Tongue (tissue), 1 donor: ENCODE measurements at regions not wholly inside any gene's neighbourhood (a gene's known extent, or its start where the extent isn't known, plus 50 kb on each side); places are given as distances from the start of the nearest gene placed in this dataset.

Source experiments
- DNase-seq: peaks from one replicate; pipeline ENCODE4 v3.0.0-alpha.2; 2015

DNA sequence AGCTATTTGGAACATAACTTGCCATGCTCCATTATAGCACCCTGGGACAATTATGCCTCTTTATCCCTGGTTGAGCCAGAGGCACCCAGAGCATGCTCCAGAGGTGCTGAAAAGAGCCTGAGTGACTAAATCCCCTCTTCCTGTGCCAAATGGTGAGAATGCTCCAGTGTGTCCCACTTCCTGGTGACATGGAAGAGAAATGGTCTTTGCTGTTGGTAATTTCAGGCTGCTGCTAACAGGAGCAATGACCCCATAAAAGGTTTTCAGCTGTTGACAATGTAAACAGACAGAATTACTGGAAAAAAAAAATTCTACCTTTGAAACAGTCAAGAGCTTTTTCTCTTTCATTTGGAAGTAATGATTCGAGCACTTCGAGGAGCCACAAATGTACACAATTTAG, 341.8 kb downstream of the FGF9 start:
- DNase-seq, result no peak

DNA sequence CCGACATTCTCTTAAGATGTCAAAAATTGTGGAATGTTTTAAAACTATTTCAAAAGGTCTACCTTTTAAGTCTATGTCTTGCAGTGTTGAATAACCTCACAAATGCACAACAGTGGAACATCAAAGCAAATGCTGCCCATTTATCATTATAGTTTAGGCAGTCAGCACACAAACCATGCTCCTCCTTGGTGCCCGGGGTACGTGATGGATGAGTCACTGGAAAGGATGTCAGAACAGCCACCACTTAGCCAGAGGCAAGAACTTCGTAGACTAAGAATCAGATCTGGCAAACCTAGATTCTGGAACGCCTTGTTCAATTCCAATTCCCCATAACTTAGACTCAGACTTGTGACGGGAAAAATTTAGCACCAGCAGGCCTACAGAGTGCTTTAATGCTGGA, 343.6 kb downstream of the FGF9 start:
- no peak for DNase-seq

DNA sequence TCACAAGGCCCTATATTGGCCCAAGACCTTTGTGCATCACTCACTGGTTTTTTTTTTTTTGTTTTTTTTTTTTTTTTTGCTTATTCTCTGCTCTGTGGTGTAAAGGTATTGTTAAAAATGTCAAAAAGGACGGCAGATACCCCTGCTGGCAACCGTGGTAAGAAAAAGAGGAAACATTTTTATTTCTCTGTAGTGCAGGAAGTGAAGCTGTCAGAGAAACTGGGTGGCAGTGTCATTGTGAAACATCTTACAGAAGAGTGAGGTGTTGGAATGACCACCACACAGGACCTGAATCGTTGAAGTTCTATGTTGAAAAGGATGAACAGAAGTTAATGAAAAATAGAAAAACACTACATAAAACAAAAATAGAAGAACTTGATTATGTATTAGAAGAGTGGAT, 346.4 kb downstream of the FGF9 start:
- no peak for DNase-seq

DNA sequence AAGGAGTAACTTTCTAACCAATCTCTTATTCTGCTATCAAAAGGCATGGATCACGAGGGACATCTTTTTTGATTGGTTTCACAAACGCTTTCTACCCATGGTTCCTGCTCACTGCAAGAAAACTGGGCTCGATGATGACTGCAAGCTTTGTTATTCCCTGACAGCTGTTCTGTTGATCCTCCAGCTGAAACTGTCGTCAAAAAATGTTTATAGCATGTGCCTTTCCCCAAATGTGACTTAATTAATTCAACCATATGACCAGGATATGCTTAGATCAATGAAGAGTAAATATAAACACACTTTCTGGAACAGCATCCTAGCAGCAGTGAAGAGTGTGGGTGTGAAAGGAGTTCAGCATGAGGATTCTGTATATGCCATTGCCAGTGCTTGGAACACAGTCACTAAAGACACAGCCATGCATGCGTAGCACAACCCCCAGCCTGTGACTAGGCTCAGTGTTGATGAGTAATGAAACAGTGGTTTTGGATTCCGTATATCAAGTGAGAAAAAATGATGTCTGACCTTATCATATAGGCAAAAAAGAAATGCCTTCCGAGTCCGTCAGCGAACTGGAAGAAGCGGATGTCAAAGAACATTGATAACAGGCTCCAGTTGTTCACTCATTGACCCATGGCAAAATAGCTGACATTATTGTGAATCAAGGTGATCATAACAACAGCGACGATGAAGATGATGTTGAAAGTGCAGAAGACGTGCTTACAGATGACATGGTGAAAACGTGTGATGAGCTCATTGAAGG, 347.4 kb downstream of the FGF9 start:
- DNase-seq, result peak; percentile 36

DNA sequence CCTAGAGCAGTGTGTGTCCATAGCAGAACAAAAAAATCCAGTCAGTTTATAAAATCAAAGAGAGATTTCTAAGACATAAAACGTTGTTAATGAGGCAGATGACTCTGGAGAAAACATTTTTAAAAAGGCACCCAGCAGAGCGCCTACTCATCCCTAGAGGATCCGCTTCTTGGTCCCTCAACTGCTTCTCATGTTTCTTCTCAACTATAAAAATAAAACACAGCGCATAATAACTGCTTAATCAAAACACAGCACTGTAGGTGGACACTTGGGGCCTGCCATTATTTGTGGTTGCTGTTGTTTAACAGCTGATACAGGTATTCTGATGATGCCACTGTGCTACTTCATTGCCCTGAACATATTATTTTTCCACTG, 347.9 kb downstream of the FGF9 start:
- no peak for DNase-seq

DNA sequence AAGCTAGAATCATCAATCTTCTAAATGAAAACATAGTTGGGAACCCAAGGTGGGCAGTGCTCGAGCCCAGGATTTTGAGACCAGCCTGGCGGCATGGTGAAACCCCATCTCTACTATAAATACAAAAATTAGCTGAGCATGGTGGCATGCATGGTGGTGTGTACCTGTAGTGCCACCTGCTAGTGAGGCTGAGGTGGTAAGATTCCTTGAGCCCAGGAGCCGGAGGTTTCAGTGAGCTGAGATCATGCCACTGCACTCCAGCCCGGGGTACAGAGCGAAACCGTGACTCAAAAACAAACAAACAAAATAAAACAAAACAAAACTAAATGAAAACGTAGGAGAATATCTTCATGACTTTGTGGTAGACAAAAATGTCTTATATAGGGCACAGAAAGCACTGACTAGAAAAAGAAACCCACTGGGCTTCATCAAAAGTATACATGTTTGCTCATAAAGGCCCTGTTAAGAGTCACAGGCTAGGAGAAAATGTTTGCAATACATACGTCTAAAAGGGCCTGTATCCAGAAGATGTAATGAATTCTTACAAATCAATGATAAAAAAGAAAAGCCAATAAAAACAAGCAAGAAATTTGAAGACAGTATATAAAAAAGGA, 353.6 kb downstream of the FGF9 start:
- no peak for DNase-seq

DNA sequence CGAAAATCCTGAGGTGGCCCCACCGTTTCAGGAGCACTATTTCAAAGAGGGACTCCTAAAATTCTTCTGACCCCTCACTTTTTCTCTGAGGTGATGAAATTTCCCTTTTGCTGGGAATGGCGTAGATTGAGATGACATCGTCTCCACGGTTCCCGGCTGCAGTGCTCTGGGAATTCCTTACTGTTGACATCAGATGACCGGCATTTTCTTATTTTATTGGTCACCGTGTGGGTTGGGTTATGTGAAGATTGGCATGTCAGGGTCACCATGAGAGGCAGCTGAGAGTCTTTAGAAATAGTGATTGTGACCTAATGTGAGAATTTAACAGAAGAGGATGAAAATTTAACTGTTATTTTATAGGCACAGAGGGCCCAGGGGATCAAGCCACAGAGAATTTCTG, 356.7 kb downstream of the FGF9 start:
- DNase-seq, result no peak

DNA sequence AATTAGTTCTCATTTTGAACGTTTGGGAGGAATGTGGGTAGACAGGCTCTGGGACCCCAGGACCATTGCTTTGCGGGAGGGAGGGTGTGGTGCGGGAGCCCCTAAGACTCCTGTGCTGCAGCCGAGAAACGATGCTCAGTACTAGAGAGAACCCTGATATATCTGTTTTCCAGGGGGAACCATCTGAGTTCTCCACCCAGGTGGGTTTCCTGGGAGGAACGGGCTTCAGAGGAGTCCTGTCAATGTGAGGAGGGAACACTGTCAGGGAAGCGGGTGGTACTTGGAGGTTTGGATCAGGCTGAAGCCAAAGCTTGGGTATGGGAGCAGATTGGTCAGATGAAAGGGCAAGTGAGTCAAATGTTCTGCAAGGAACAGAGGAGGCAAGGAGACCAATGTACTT, 358.0 kb downstream of the FGF9 start:
- DNase-seq, result no peak

DNA sequence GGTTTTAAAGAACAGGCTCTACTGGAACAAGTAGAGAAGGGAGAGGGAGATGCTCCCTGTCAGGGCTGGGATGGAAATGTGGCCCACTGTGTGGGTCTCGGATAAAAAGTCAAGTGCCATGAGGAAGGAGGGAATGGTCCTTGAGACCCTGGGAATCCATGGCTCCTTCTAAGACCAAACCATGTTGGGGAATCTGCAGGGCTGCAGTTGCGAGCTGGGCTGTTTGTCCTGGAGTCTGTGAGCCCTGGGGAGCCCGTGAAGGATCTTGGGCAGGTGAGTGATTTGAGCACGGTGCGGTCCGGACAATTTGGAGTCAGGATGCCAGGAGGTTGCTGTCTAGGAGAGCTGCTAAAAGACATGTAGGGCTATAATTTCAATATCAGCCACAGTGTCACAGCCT, 359.4 kb downstream of the FGF9 start:
- DNase-seq, result no peak

DNA sequence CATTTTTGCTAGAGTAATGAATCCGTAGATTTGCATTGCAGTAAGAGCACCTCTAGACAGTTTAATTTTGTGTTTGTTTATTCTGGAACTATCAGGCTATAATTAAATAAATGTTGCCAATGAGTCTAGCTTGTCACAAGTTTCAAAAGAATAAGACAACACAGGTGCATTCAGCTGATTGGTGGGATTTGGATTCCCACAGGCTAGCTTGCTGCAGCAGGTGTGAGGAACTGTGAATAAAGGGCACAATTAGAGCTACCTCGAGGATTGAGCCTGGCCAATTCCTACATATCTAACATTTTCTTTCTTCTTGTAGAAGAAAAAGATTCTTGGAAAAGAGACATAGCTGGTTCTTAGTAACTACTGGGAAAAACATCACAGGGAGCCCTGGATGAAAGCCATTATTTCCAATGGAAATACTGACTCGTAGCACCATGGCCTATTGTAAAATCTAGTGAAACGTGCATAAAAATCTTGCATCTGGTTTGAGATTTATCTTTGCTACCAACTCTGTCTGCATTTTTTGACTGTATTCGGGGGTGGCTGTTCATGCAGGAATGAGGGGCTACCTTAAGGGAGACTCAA, 360.9 kb downstream of the FGF9 start:
- DNase-seq, result peak; percentile 76

DNA sequence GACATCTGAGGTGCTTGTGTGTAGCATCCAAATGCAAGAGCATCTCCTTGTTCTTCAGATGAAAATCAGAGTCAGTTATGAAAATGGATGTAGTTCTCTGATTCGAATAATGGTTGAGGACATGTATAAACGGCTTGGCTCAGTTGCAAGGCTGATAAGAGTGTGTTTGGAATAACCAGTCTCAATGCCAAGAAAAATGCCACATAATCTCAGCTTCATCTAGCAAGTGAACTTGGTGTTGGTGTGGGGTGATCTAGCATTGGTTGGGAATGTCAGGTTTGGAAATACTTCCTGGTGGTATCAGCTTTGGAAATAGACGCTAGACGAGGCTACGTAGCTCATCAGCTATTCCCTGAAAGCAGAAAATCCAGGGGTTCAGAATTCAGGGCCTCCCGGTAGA, 362.0 kb downstream of the FGF9 start:
- no peak for DNase-seq

DNA sequence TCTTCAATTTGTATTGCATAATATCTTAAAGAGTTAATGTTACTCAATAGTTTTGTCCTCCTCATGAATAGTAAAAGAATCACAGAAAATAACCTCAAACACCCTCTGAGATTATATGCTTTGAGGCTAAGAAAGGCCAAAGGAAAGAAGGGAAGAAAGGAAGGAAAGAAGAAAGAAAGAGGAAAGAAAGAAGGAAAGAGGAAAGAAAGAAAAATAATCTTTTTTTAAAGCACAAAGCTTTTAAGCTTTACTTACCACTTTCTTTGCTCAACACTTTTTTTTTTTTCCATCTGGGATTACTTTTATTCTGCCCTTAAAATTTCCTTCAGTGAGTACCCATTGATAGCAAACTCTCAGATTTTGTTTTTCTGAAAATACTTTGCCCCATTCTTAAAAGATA, 369.1 kb downstream of the FGF9 start:
- no peak for DNase-seq

DNA sequence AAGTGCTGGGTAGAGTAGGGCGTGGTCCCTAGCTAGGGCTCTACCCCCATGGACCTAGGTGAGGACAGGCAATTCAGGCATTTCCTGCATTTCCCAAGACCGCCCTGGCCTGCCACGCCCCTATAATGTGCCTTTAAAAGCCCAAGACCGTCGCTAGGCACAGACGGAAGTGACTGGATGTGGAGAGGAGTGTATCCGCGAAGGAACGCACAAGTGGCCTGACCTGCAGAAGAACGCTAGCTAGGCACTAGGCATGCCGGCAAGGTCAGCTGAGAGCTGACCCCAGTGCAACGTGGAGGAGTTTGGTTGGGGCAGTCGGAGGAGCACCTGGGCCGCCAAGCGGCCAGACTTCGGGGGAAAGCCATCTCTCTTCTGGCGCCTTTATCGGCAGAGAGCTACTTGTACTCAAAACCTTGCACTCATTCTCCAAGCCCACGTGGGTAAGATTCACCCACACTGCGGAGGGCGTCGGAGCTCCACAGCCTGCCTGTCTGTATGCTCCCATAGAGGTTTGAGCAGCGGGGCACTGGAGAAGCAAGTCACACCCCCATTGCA, 370.0 kb downstream of the FGF9 start:
- DNase-seq, result no peak

DNA sequence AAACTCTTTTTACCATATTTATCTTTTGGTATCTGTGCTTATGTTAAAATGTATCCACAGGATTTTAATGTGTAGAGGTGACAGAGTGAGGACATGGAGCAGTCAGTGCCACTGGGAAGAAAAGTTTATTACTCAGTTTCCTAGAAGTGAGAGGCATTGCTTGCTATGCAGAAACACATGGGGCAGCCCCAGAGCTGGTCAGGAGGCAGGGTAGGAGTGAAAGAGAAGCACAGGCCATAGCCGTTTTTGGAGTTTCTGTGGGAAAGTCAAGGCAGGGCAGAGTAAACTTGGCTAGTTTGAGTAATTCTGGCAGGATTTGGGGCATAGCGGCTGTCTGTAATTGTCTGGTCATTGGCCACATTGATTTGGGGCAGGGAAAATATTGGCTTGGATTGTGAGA, 370.9 kb downstream of the FGF9 start:
- DNase-seq, result no peak

DNA sequence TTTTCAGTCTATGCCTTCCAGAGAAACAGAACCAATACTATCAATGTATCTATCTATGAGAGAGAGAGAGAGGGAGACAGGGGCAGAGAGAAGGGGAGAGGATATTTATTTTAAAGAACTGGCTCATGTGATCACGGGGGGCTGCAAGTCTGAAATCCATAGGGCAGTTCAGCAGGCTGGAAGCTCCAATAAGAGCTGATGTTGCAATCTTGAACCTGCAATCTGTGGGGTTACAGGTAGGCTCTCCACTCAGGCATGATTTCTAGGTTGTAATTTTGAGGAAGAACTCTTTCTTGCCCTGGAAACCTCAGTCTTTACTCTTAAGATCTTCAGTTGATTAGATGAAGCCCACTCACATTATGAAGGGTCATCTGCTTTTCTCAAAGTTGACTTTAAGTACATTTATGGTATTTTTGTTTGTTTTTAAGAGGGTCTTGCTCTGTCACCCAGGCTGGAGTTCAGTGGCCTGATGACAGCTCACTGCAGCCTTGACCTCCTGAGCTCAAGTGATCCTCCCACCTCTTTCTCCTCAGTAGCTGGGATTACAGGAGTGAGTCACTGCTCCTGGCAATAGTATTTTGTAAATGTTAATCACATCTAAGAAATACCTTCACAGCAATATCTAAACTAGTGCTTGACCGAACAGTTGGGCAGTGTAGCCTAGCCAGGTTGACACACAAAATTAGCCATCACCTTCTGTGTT, 376.4 kb downstream of the FGF9 start:
- no peak for DNase-seq

DNA sequence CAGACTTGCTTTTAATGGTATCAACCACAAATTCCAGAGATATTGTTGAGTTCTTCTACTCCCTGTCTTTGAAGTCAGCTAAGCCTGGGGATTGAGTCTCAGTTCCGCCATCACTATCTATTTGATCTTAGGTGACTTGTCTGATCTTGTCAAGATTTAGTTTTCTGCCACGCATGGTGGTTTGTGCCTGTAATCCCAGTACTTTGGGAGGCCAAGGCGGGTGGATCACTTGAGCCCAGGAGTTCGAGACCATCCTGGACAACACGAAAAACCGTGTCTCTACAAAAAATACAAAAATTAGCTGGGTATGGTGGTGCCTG, 376.9 kb downstream of the FGF9 start:
- no peak for DNase-seq

DNA sequence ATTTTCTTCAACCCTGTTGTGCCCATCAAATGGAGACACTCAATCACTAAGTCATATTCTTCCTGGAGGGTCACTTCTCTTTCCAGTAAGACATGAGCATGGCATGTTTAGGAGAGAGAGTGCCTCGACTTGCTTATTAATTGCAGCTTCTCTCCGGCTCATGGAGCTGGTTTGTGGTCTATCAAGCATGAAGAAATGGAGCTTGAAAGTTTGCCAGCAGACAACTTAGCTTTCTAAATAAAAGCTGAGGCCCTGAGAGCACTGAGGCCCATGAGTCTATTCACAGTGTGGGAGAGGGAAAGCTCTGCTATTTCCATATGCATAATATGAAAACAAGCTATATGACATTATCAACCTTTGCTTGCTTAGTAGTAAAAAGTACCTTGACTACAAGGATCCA, 378.5 kb downstream of the FGF9 start:
- no peak for DNase-seq

DNA sequence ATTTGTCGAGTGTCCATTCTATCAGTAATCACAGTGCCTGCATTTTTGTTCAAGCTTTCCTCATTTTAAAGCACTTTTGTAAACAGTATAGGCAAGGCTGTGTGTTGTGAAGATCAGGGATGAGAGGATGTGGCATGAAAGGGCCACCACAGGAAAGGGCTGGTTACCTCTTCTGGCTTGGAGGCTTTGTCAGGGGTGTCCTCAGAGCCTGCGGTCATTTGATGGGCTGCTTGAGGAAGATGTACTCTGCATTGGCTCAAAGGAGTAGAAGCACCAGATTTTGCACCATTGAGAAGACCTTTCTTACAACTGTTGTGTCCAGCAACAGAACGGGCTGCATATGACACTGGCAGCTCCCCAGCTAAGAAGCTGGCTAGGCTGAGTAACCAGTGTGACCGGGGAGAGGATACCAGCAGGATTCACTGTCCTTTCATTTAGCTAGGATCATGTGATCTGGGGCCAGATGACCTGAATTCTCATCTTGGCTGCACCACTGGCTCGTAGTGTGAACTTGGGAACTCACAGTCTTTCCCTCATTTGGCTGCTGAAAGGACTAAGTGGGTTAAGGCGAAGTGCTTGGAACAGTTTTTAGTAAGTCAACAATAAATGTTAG, 380.2 kb downstream of the FGF9 start:
- no peak for DNase-seq

DNA sequence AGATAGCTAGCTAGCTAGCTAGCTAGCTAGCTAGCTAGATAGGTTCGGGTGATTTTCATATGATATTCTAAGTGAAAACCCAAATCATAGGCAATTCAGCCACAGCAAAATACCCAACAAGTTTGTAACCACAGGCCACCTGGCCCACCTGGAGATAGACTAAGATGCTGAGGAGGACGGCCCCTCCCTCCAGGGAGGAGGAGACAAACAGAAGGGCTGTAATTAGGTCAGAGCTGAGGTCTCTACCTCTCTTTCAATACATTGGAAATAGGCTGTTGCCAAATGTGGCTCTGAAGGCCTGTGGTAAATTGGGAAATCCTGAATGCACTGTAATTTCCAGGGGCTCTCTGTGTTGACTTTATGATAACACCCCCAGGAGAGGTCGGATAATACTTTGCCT, 382.2 kb downstream of the FGF9 start:
- no peak for DNase-seq

DNA sequence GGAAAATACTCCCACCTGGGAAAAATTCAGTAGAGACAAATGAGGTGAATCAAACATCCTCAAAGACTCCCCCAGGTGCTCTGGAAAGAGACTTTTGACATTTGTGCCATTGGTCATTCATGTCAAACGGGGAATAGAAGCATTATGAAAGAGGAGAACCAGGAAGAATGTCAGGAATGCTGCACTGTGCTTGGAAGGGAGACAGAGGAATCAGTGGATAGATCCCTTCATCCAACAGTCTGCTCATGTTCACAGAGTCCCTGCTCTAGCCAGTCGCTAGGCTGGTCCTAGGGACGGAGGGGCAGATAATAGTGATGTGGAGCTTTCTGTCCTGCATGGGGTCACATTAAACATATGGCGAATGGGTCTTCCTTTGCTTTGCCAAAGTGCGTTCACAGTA, 384.4 kb downstream of the FGF9 start:
- no peak for DNase-seq

DNA sequence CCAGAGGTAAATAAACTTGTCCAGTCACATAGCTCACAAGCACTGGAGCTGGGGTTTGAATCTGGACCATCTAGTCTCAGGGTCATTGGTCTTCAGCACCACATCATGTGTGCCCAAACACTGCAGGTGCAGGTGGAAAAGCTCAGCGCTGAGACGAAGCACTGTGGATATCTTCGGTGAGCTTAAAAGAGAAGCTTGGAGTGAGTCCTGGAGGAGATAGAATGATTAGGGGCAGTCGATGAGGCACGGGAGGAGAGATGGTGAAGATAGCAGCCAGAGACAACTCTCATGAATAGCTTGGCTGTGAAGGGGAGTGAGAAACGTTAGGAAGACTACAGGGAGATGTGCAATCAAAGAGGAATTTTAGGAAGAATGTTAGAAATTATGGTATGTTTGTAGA, 389.3 kb downstream of the FGF9 start:
- no peak for DNase-seq

DNA sequence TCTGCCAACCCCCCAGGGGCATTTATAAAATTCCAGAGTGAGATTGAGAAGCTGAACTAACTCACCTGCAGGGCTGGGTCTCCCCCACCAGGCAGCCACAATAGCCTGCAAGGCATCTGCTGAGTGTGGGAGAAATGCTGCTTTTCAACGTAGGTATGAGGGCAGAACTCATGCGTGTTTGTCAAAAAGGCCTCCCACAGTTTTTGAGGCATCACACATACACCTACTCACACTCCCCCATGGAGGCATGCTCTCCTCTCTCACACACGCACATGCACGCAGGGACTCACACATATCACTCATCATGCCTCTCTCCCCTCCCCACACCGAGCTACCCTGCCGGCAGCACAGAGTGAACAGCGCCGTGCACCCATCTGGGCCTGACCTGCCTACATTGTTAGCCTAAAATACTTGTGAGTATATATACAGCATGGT, 390.5 kb downstream of the FGF9 start:
- DNase-seq, result no peak
